ENCODE measurements at regions not wholly inside any gene's neighbourhood (a gene's known extent, or its start where the extent isn't known, plus 50 kb on each side); places are given as distances from the start of the nearest gene placed in this dataset.
"Not testable (repeated sequence)": the region's sequence is repeated elsewhere in the genome, so short reads cannot be mapped to it uniquely, and the experiment has no call there.

- Histone ChIP-seq H3K27ac (no peak overlapping the region), H3K9me3 (no peaks in the 10 kb centered on the region), H3K4me3 (no peak overlapping the region), H3K4me1 (no peaks in the 10 kb centered on the region), H3K27me3 (ENCODE audit: low read depth) (no peaks in the 10 kb centered on the region), H3K36me3 (no peaks in the 10 kb centered on the region)
- TF ChIP-seq CTCF (IDR thresholded peaks at IDR 0.05), result no peak
- DNase-seq (no peak), ATAC-seq (no peak)
- intact Hi-C loops (cut with DNase I), result no loop called here
Measured at GRCh38 chr10:23581906-23582450, 143.1 kb downstream of the OTUD1 start.

GRCh38 chr10:23584396-23584795, 145.5 kb downstream of the OTUD1 start:
- DNase-seq (no peak), ATAC-seq (no peak)
- H3K9me3 ChIP-seq, result no peaks in the 10 kb centered on the region
- H3K36me3 ChIP-seq, result no peaks in the 10 kb centered on the region
- H3K4me3 ChIP-seq, result no peak overlapping the region
- H3K27ac ChIP-seq, result no peak overlapping the region
- no peaks in the 10 kb centered on the region for H3K4me1 ChIP-seq
- TF ChIP-seq CTCF (IDR thresholded peaks at IDR 0.05), result no peak
- no peaks in the 10 kb centered on the region for H3K27me3 ChIP-seq (ENCODE audit: low read depth)
- intact Hi-C loops (cut with DNase I), result no loop called here

GRCh38 chr10:23585186-23585585, 146.3 kb downstream of the OTUD1 start:
- ATAC-seq (no peak), DNase-seq (no peak)
- Histone ChIP-seq H3K4me1 (no peaks in the 10 kb centered on the region), H3K27ac (no peak overlapping the region), H3K9me3 (no peaks in the 10 kb centered on the region), H3K36me3 (no peaks in the 10 kb centered on the region), H3K4me3 (no peak overlapping the region), H3K27me3 (ENCODE audit: low read depth) (no peaks in the 10 kb centered on the region)
- intact Hi-C loops (cut with DNase I), result no loop called here
- TF ChIP-seq CTCF (IDR thresholded peaks at IDR 0.05), result no peak

- H3K27me3 ChIP-seq (ENCODE audit: low read depth), result no peaks in the 10 kb centered on the region
- no peak for ATAC-seq
- intact Hi-C loops (cut with DNase I), result no loop called here
Measured at GRCh38 chr10:23585666-23586065, 146.8 kb downstream of the OTUD1 start.

GRCh38 chr10:23595278-23595677, 156.4 kb downstream of the OTUD1 start:
- H3K4me1 ChIP-seq; H3K4me3 ChIP-seq; ATAC-seq; H3K27me3 ChIP-seq (ENCODE audit: low read depth); H3K27ac ChIP-seq; H3K9me3 ChIP-seq; intact Hi-C loops (cut with DNase I); H3K36me3 ChIP-seq; DNase-seq: not testable (repeated sequence)

More at GRCh38 chr10:23585666-23586065, 146.8 kb downstream of the OTUD1 start:
- Histone ChIP-seq H3K9me3 (no peaks in the 10 kb centered on the region), H3K4me3 (no peak overlapping the region), H3K36me3 (no peaks in the 10 kb centered on the region), H3K27ac (no peak overlapping the region), H3K4me1 (no peaks in the 10 kb centered on the region)
- TF ChIP-seq CTCF (IDR thresholded peaks at IDR 0.05), result no peak
- no peak for DNase-seq

- no peaks in the 10 kb centered on the region for H3K4me1 ChIP-seq
- no peak for TF ChIP-seq CTCF (IDR thresholded peaks at IDR 0.05)
- H3K9me3 ChIP-seq, result no peaks in the 10 kb centered on the region
- H3K27me3 ChIP-seq (ENCODE audit: low read depth), result no peaks in the 10 kb centered on the region
- no peaks in the 10 kb centered on the region for H3K36me3 ChIP-seq
- no peak overlapping the region for H3K4me3 ChIP-seq
- no peak overlapping the region for H3K27ac ChIP-seq
- ATAC-seq (no peak), DNase-seq (no peak)
- intact Hi-C loops (cut with DNase I), result no loop called here
Measured at GRCh38 chr10:23604613-23605012, 165.7 kb downstream of the OTUD1 start.

All from lower lobe of right lung (tissue), 2 donors.